Right cardiac atrium (tissue), 5 donors: ENCODE measurements at regions not wholly inside any gene's neighbourhood (a gene's known extent, or its start where the extent isn't known, plus 50 kb on each side); places are given as distances from the start of the nearest gene placed in this dataset.

Experiments
- ATAC-seq, 2 donors: fragments of 200-7000 bp; cut with Tn5 transposase; one replicate each; pipeline versions ENCODE4 v1.8.0 to v1.9.1; 2020; ENCODE audit warnings: moderate library complexity in 2 of 2, mild to moderate bottlenecking in 1 of 2
- DNase-seq, 3 donors: peaks; one replicate each; pipeline ENCODE4 v3.0.0-alpha.2; 2020
- H3K27ac ChIP-seq: one replicate; pipeline ENCODE4 v1.5.1; 2013; ENCODE audit warnings: mild to moderate bottlenecking, low read length, control low read depth, moderate library complexity
- H3K27me3 ChIP-seq: one replicate; pipeline ENCODE4 v1.6.1; 2013; ENCODE audit not compliant: control insufficient read depth, insufficient read depth
- H3K4me1 ChIP-seq: one replicate; pipeline ENCODE4 v1.6.1; 2013; ENCODE audit warnings: low read length; ENCODE audit not compliant: control insufficient read depth, insufficient read depth
- H3K4me3 ChIP-seq: one replicate; pipeline ENCODE4 v1.5.1; 2013; ENCODE audit warnings: low read length, control low read depth
- H3K9me3 ChIP-seq: one replicate; pipeline ENCODE4 v1.6.1; 2013; ENCODE audit warnings: low read length; ENCODE audit not compliant: control insufficient read depth
- WGBS: extraction: QIAGEN DNeasy Blood & Tissue Kit; methylation state at CpG from one replicate; pipeline ENCODE4 v1.1.7; 2013; 5-methylcytosine and 5-hydroxymethylcytosine counted together
- intact Hi-C, 4 donors: fragments of 100-400 bp; cut with DNase I; formaldehyde crosslinking; loops; one replicate each; pipeline versions ENCODE4 v1.11.0 to v1.14.0; 2022 to 2023
- donor health status: healthy with polysubstance abuse.
- donor health status: DM: no; HTN: yes; CAD: no.
- donor health status: DM: no; HTN: no; CAD: no.
- donor health status: DM: no; HTN: yes; CAD: no; lungs with severe emphysema.
- donor health status: DM: yes; HTN: yes; CAD: no.

- H3K27me3 ChIP-seq = no peaks in the 10 kb centered on the region
Measured at GRCh38 chrX:94123062-94123461, 449.1 kb downstream of the FAM133A start.

DNA sequence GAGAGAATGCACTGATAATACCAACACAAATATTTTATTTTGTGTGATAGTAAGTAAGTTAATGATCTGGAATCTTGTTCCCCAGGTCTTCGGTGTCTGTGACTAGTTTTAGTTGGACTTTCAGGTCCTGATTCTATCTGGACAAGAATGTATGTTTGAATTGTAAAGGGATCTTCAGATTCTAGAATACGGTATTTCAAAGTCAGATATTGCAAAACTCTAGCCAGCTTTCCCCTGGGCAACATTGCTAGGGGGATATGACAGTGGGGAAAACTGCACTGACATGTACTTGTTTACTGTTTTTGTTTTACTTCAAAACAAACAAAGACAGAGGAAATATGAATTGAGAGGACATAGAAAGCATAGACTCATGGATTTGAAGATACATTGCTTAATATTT lies 489.0 kb downstream of the FAM133A start:
- WGBS = 68% methylated on average over 2 of the region's 2 CpGs
- DNase-seq (no peak), ATAC-seq (no peak)
- intact Hi-C loops = no loop called here
- Histone ChIP-seq H3K27me3 (no peaks in the 10 kb centered on the region), H3K9me3 (no peaks in the 10 kb centered on the region), H3K4me3 (no peak overlapping the region), H3K27ac (no peak overlapping the region), H3K4me1 (no peaks in the 10 kb centered on the region)

More at GRCh38 chrX:94123062-94123461, 449.1 kb downstream of the FAM133A start:
- 69% methylated on average over 2 of the region's 2 CpGs for whole genome bisulfite sequencing
- no peak for ATAC-seq
- Histone ChIP-seq H3K9me3 (no peaks in the 10 kb centered on the region), H3K27ac (no peak overlapping the region), H3K4me1 (no peaks in the 10 kb centered on the region), H3K4me3 (no peak overlapping the region)
- no peak for DNase-seq
- intact Hi-C loops = no loop called here

DNA sequence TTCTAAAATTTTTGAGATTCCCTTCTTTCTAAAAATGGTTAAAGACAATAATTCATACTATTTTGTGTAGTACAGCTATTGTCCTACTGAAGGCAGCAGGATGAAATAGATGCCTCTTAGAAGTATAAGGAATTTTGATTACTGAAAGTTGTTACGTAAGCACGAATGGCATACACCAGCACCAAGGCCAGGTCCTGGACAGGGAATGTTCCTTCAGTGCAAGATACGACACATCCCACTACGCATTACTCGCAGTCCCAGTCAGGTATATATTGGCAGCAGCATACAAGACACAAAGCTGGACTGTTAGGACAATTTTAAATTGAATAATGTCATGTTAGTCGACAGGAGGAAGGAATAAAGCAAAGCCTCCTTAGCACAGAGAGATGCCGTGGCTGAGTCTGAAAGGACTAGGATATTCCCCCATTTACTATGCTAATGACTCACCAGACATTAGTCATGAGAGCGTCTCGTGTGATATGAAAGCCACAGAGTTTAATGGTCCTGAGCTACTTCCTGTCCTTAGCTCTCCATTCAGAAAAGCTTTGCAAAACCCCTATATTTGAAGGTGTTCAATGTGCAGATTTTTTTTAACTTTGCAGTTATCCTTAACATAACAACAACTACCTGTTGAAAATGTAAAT lies 504.3 kb downstream of the FAM133A start:
- Histone ChIP-seq H3K27ac (no peak overlapping the region), H3K27me3 (no peaks in the 10 kb centered on the region), H3K4me3 (no peak overlapping the region), H3K4me1 (no peaks in the 10 kb centered on the region), H3K9me3 (no peaks in the 10 kb centered on the region)
- ATAC-seq (no peak), DNase-seq (no peak)
- 63% methylated on average over 9 of the region's 9 CpGs for WGBS
- intact Hi-C loops = no loop called here

DNA sequence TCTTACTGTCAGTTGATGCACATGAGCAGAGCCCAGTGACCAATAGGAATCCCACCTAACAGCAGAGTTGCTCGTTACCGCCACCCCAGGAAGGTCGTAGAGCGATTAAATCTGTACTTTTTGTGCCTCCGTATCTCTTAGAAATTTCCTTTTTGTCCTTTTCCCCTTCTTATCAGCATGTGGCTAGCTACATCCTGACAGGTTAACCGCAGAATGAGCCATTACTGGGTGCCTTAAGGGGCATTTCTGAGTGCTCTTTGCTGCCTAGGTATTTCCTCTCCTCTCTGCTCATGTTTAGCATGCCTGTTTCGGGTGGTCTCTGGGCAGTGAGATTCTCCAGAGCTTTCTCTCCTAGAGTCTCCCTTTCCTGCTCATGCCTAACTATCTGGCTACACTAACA lies 530.5 kb downstream of the FAM133A start:
- ATAC-seq = no peak

DNA sequence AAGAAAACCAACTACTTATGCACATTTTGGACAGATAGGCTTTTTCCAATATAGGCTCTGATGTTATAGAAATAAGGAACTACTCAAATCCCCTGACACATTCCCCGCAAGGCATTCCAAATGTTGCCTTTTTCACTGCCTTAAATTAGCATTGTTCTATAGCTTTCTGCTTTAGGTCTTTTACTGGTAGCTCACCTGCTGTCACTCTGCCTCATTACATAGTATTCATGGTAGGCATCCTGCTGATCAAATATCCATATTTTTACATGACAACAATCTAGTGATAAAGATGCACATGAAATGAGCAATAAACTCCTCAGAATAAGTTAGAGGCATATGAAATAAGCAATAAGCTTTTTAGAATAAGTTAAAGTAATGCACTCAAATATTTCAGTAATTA lies 542.7 kb downstream of the FAM133A start:
- Histone ChIP-seq H3K4me1 (no peaks in the 10 kb centered on the region), H3K4me3 (no peak overlapping the region), H3K27me3 (no peaks in the 10 kb centered on the region), H3K9me3 (no peaks in the 10 kb centered on the region), H3K27ac (no peak overlapping the region)
- WGBS = 50% methylated on average over 1 of the region's 1 CpG
- no peak for DNase-seq
- intact Hi-C loops = no loop called here
- ATAC-seq = no peak

More for the DNA sequence above, 530.5 kb downstream of the FAM133A start:
- H3K9me3 ChIP-seq = no peaks in the 10 kb centered on the region
- no peaks in the 10 kb centered on the region for H3K27me3 ChIP-seq
- DNase-seq = peak in 1 of 3 donors; percentile 1
- intact Hi-C loops = no loop called here
- WGBS = 56% methylated on average over 7 of the region's 7 CpGs
- no peak overlapping the region for H3K4me3 ChIP-seq
- no peaks in the 10 kb centered on the region for H3K4me1 ChIP-seq
- H3K27ac ChIP-seq = no peak overlapping the region

DNA sequence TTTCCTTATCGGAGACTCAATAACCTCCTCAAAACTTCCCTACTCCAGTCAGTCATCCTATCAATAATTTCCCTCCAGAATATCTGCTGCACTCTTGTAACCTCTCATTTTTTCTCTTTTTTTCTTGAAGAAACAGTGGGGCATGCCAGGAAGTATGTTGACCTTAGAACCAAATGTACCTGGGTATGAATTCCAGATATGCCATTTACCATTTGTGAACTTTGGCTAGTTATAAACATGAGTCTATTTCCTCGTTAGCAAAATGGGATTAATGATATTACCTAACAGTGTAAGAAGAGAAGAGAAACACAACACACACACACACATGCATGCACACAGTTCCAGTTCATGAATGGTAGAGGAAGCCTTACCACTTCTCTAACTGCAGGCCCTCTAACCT lies 578.2 kb downstream of the FAM133A start:
- WGBS = 70% methylated on average over 2 of the region's 2 CpGs
- no peaks in the 10 kb centered on the region for H3K9me3 ChIP-seq
- ATAC-seq (no peak), DNase-seq (no peak)
- no peaks in the 10 kb centered on the region for H3K27me3 ChIP-seq
- H3K4me3 ChIP-seq = no peak overlapping the region
- H3K27ac ChIP-seq = no peak overlapping the region
- H3K4me1 ChIP-seq = no peaks in the 10 kb centered on the region
- intact Hi-C loops = no loop called here

DNA sequence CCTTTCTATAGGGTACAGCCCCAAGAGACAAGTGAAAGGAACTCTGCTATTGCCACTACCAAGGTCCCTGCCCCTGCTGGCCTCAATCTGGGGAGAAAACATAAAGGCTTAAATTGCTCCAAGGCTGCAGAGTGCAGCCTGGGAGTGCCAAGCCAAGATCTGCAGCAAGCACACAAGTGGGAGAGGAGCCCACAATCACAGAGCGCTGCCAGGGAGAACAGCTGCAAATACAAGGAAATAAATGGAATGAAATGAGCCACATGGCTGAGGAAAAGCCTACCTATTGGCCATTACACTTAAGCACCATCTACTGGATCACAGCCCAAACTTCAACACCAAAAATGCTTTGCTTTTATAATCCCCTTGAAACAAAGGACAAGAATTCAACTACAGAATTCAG lies 582.4 kb downstream of the FAM133A start:
- DNase-seq (peak in 1 of 3 donors; percentile 37), ATAC-seq (no peak)
- WGBS = 79% methylated on average over 1 of the region's 1 CpG
- Histone ChIP-seq H3K27ac (no peak overlapping the region), H3K27me3 (no peaks in the 10 kb centered on the region), H3K9me3 (no peaks in the 10 kb centered on the region), H3K4me3 (no peak overlapping the region), H3K4me1 (no peaks in the 10 kb centered on the region)
- intact Hi-C loops = no loop called here

DNA sequence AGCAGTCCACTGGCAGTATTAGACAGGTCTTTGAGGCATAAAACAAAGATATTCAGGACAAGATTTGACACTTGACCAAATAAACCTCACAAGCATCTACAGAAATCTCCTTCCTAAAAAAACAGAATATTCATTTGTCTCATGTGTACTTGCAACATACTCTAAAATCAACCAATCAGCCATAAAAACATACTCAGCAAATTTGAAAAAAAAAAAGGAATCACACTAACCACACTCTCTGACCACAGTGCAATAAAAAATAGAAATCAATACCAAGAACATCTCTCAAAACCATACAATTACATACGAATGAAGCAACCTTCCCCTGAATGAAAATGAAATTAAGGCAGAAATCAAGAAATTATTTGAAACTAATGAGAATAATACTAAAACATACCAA lies 591.3 kb downstream of the FAM133A start:
- 65% methylated on average over 1 of the region's 1 CpG for WGBS

GRCh38 chrX:94288325-94288724 lies 614.3 kb downstream of the FAM133A start:
- Histone ChIP-seq H3K27me3 (no peaks in the 10 kb centered on the region), H3K4me1 (no peaks in the 10 kb centered on the region), H3K27ac (no peak overlapping the region), H3K9me3 (no peaks in the 10 kb centered on the region), H3K4me3 (no peak overlapping the region)
- WGBS = 34% methylated on average over 2 of the region's 2 CpGs
- no peak for ATAC-seq
- intact Hi-C loops = no loop called here
- no peak for DNase-seq

More for the DNA sequence above, 591.3 kb downstream of the FAM133A start:
- intact Hi-C loops = no loop called here
- no peak for DNase-seq
- Histone ChIP-seq H3K9me3 (no peaks in the 10 kb centered on the region), H3K4me1 (no peaks in the 10 kb centered on the region), H3K27me3 (no peaks in the 10 kb centered on the region), H3K4me3 (no peak overlapping the region), H3K27ac (no peak overlapping the region)
- ATAC-seq = no peak

- Histone ChIP-seq H3K9me3 (no peaks in the 10 kb centered on the region), H3K27me3 (no peaks in the 10 kb centered on the region), H3K4me3 (no peak overlapping the region), H3K4me1 (no peaks in the 10 kb centered on the region), H3K27ac (no peak overlapping the region)
- 34% methylated on average over 1 of the region's 1 CpG for WGBS
- no peak for DNase-seq
- no peak for ATAC-seq
- intact Hi-C loops = no loop called here
Measured at GRCh38 chrX:94288972-94289371, 615.0 kb downstream of the FAM133A start.

- no peaks in the 10 kb centered on the region for H3K4me1 ChIP-seq
- 74% methylated on average over 2 of the region's 2 CpGs for WGBS
- intact Hi-C loops = no loop called here
Measured at GRCh38 chrX:94302446-94302845, 628.4 kb downstream of the FAM133A start.

GRCh38 chrX:94329182-94329581 lies 655.2 kb downstream of the FAM133A start:
- Histone ChIP-seq H3K4me3 (no peak overlapping the region), H3K4me1 (no peaks in the 10 kb centered on the region), H3K27ac (no peak overlapping the region), H3K27me3 (no peaks in the 10 kb centered on the region), H3K9me3 (no peaks in the 10 kb centered on the region)
- DNase-seq = no peak
- intact Hi-C loops = no loop called here
- ATAC-seq = no peak
- WGBS = 66% methylated on average over 1 of the region's 1 CpG

More at GRCh38 chrX:94302446-94302845, 628.4 kb downstream of the FAM133A start:
- ATAC-seq = no peak
- no peak for DNase-seq
- H3K27me3 ChIP-seq = no peaks in the 10 kb centered on the region
- no peak overlapping the region for H3K4me3 ChIP-seq
- H3K27ac ChIP-seq = no peak overlapping the region
- no peaks in the 10 kb centered on the region for H3K9me3 ChIP-seq
